GM12892 (cell line): ENCODE measurements at regions not wholly inside any gene's neighbourhood (a gene's known extent, or its start where the extent isn't known, plus 50 kb on each side); places are given as distances from the start of the nearest gene placed in this dataset.

ENCODE experiments used
- DNase-seq: peaks from one replicate; pipeline ENCODE4 v3.0.0; 2011; ENCODE audit not compliant: insufficient read length
- FAIRE-seq: peaks from 2 replicates; lab custom pipeline; 2011; peaks lifted over from hg19 to GRCh38; lab: Jason Lieb, UNC
- POLR2A ChIP-seq: IDR thresholded peaks from 2 replicates; pipeline ENCODE4 v1.6.1; 2011; ENCODE audit warnings: low read depth, low read length, control low read depth
- POLR2AphosphoS5 ChIP-seq: IDR thresholded peaks from 2 replicates; pipeline ENCODE4 v1.6.1; 2011; ENCODE audit warnings: low read depth, low read length, control low read depth
- TAF1 ChIP-seq: IDR thresholded peaks from 2 replicates; pipeline ENCODE4 v1.6.1; 2011; ENCODE audit warnings: low read depth, mild to moderate bottlenecking, control low read depth, low read length, borderline replicate concordance

DNA sequence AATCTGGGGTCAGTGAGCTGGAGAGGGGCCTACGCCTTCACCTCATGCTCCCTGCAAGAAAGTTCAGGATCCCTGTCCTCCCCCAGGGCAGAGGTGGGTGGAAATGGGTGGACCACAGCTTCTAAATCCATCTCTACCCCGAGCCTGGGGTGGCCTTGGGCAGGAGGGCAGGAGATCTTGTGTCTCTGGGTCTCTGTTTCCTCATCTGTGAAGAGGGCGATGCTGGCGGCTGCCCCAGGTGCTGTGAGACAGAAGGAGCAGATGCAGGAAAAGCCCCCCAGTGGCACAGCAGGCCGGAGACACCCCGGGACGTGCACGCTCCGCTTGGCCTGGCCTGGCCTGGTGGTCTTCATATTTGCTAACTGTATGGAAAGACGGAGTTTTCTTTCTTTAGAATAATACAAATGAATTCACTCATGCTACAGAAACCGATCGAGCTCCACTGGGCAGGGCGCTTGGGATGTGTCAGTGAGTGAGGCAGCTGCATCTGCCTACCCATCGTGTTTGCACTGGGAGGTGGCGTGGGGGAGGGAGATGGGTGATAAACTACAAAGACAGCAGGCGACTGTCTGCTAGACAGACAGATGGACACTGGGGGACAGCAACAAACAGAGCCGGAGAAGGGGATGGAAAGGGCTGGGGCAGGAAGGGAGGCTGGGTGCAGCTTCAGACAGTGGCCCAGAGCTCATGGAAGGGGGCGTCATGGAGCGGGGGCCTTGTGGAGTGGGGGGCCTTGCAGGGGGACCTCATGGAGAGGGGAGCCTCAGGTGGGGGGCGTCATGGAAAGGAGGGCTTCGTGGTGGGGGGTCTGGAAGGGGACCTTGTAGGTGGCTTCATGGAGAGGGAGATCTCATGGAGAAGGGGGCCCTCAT lies 136.2 kb downstream of the CPZ start:
- no peak for TF ChIP-seq TAF1
- no peak for TF ChIP-seq POLR2A
- TF ChIP-seq POLR2AphosphoS5 = no peak
- no peak for FAIRE-seq
- no peak for DNase-seq

GRCh38 chr4:8727546-8728510 lies 135.3 kb downstream of the CPZ start:
- FAIRE-seq (no peak), DNase-seq (no peak)
- no peak for TF ChIP-seq TAF1
- no peak for TF ChIP-seq POLR2AphosphoS5
- no peak for TF ChIP-seq POLR2A

- FAIRE-seq (no peak), DNase-seq (no peak)
- no peak for TF ChIP-seq POLR2A
- TF ChIP-seq POLR2AphosphoS5 = no peak
- TF ChIP-seq TAF1 = no peak
Observed at GRCh38 chr4:8727131-8727530, 134.6 kb downstream of the CPZ start.

DNA sequence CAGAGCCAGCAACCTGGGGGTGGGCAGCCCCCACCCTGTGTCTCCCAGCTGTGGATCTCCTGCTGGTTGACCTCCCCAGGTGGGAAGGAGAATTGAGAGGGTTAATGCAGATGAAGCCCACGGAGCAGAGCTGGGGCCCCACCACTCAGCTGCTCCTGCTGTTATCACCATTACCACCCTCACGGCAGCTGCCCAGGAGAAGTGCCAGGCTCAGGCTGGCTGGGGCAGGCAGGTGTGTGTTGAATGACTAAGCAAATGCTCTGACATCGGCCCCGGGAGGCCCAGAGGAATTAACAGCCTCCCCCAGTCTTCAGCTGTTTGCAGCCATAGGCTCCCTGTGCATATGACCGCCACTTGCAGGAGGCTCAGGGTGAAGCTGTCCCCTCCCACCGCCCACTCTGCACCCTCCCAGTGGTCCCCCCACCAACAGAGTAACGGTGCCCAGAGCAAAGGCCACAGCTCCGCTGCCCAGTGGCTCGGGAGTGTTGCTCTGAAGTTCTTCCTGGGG lies 133.8 kb downstream of the CPZ start:
- DNase-seq (no peak), FAIRE-seq (no peak)

DNA sequence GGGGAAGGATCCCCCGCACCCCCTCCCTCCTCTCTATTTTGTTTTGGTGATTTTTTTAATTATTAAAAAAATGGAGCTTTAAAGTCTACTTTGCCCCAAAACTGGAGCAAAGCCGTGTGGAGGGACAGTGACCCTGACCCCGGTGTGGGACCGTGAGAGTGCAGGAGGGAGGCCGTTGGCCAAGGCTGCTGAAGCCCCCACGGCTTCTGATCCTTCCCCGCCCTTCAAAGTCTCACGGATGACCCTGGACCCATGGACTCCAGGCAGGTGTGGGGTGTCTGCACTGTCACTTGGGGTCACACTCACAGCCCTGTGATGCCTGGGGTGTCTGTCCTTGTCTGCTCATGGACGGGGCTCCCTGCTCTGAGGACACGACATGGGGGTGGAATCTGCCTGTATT lies 133.3 kb downstream of the CPZ start:
- no peak for DNase-seq
- no peak for FAIRE-seq
- no peak for TF ChIP-seq POLR2A
- no peak for TF ChIP-seq POLR2AphosphoS5
- TF ChIP-seq TAF1 = no peak

More for the DNA sequence above, 133.8 kb downstream of the CPZ start:
- TF ChIP-seq TAF1 = no peak
- TF ChIP-seq POLR2A = no peak
- TF ChIP-seq POLR2AphosphoS5 = no peak

- TF ChIP-seq POLR2AphosphoS5 (no peak), POLR2A (no peak), TAF1 (no peak)
- DNase-seq (no peak), FAIRE-seq (no peak)
Observed at GRCh38 chr4:8725071-8725841, 132.7 kb downstream of the CPZ start.

DNA sequence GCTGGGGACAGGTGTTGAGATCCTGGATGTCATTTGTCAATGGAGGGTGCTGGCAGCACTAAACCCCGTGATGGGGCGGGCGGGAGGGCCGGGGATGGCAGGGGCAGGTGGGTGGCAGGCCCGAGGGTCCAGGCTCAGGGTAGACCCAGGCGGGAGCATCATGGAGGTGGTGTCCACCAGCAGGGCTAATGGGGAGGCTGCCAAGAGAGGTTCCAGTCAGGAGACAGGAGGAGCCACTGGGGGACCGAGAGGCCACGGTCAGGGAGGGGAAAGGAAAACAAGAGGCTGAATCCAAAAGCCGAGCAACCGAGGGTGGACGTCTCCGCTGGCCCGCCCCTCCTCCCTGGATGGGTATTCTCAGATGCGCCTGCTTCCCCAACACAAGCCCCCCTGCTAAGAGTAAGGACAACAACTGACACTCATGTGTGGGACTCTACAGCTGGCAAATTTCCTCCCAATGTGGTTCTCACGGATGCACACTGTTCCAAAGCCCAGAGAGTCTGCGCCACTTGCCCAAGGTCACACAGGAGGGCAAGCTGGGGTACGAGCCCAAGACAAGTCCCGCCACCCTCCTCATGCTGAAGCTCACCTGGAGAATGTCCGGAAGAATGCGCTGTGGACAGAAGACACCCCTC lies 132.0 kb downstream of the CPZ start:
- no peak for FAIRE-seq
- TF ChIP-seq POLR2AphosphoS5 (no peak), POLR2A (no peak), TAF1 (no peak)

GRCh38 chr4:8723222-8723980 lies 130.8 kb downstream of the CPZ start:
- FAIRE-seq (no peak), DNase-seq (no peak)
- TF ChIP-seq POLR2AphosphoS5 (no peak), POLR2A (no peak), TAF1 (no peak)

More for the DNA sequence above, 132.0 kb downstream of the CPZ start:
- DNase-seq = no peak

- DNase-seq = no peak
- no peak for FAIRE-seq
- TF ChIP-seq POLR2AphosphoS5 (no peak), POLR2A (no peak)
Observed at GRCh38 chr4:8722556-8722955, 130.0 kb downstream of the CPZ start.
